ENCODE measurements at regions not wholly inside any gene's neighbourhood (a gene's known extent, or its start where the extent isn't known, plus 50 kb on each side); places are given as distances from the start of the nearest gene placed in this dataset.

GRCh38 chr5:163369776-163370385 is 67.5 kb upstream of the CCNG1 start:
- no peak for DNase-seq

- DNase-seq, result no peak
Observed at GRCh38 chr5:163373436-163374084, 63.8 kb upstream of the CCNG1 start.

GRCh38 chr5:163377982-163378381 is 59.4 kb upstream of the CCNG1 start:
- DNase-seq, result no peak

GRCh38 chr5:163379298-163380155 is 57.9 kb upstream of the CCNG1 start:
- DNase-seq, result no peak

GRCh38 chr5:163381832-163382231 is 55.6 kb upstream of the CCNG1 start:
- no peak for DNase-seq

GRCh38 chr5:163383754-163384153 is 53.6 kb upstream of the CCNG1 start:
- no peak for DNase-seq

- no peak for DNase-seq
Observed at GRCh38 chr5:163384669-163385068, 52.7 kb upstream of the CCNG1 start.

- DNase-seq, result no peak
Observed at GRCh38 chr5:163385271-163385670, 52.1 kb upstream of the CCNG1 start.

GRCh38 chr5:163385824-163386223 is 51.6 kb upstream of the CCNG1 start:
- no peak for DNase-seq

GRCh38 chr5:163386352-163386751 is 51.0 kb upstream of the CCNG1 start:
- DNase-seq, result no peak

GRCh38 chr5:163387589-163388343 is 49.6 kb upstream of the CCNG1 start:
- no peak for DNase-seq
